Activated T-helper 1 cell treated with Interleukin-2 at 50 U/mL for 16 hours (primary cell): ENCODE measurements at regions not wholly inside any gene's neighbourhood (a gene's known extent, or its start where the extent isn't known, plus 50 kb on each side); places are given as distances from the start of the nearest gene placed in this dataset.

Source experiments
- DNase-seq: peaks from one replicate; pipeline ENCODE4 v3.0.0-alpha.2; 2020; ENCODE audit warnings: low read depth

DNA sequence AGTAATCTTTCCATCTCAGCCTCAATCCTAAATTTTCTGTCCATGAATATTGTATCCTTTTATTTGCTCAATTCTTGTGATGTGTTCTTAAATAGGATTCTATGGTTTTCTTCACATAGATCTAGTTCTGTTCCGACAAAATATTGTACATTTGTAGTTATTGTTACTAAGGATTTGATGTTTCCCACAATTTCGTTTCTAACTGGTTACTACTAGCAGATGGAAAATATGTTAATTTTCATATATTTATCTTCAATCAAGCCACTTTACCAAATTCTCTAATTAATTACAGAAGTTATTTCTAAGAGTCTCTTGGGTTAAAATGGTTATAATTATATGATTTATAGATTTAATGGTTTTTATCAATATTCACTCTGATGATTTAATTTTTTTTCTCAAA lies 60.3 kb downstream of the SEC61B start:
- no peak for DNase-seq

DNA sequence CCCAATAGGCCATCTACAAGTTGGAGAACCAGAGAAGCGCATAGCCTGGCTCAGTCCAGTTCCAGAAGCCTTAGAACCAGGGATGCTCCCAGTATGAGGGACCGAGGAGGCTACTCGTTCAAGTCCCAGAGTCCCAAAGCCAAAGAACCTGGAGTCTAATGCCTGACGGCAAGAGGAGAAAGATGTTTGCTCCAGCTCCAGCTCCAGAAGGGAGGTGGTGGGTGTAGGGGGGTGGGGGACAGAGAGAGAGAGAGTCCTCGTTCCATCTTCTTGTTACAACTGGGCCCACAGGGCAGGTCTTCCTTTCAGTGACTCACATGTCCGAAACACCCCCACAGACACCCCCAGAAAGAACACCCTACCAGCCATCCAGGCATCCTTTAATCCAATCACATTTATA lies 63.9 kb downstream of the SEC61B start:
- DNase-seq, result no peak

DNA sequence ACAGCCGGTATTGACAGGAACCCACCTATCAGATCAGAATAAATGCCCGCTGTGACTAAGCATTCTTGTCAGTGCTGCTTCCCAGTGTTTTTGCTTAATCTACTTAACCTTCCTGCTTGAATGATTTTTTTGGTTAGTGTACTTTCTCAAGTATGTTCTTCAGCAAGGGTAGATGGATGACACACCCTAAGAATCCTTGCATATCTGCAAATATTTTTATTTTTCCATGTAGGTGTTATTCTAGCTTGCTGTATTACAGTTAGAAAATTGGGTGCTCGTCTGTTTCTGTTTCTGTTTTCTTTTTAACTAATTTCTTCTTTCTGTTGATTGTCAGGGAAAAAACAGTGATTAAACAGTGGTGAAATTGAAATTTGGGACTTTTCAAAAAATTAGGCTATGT lies 64.5 kb downstream of the SEC61B start:
- DNase-seq, result no peak

DNA sequence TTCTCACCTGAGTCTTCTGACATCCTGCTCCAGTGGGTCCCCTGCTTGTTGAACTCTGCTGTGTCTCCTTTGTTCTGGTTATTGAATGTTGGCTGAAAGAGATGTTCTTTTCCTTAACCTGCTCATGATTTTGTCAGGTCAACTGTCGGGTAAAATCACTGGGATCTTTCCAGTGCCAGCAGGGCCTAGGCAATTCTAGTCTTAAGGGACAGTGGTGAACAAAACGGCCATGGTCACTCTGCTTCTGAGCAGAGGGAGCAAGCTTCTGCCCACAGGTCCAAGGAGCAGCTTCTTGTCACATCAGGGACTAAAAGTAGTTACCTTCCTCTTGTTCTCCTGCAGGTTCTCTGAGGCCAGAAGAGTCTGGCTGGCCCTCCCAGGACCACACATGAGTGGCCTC lies 65.6 kb downstream of the SEC61B start:
- DNase-seq, result no peak

DNA sequence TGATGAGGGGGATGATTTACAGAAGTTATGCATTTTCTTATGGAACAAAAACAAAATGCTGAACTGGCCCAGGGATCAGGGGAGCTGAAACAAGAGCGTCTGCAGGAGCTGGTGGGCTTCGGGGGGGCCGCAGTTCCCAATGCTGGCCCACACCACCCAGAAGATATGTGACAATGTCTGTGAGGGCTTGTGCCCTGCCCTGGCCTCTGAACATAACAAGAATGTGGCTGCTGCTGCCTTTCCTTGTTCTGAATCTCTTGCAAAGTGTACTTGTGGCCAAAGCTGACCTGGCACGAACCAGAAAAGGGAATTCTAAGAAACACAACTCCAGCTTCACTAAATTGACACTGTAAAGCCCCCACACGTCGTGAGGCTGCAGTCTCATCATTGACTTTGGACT lies 66.7 kb downstream of the SEC61B start:
- DNase-seq, result no peak

DNA sequence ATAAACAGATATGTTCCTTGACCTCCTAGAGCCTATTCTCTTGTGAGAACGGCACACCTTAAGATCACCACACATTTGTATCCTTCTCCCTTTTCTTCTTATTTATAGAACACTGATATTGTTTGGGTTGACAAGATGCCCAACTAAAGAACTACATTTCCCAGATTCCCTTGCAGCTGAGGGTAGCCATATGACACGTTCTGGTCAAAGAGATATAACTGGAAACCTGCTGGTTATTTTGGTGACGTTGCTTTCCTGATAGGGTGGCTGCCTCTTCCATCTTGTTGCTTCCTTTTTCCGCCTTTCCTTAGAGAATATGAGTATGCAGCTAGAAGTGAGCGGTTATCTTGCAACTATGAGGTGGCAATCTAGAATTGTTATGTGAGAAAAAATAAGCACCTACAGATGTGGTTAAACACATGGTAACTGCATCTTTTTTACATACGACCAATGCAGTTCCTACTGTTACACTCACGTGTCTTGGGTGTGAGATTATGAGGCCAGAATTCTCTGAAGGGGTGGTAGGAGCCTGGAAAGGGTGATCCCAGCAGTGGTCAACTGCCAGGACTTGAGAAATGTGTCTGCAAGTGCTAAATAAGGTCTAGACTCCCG lies 72.9 kb downstream of the SEC61B start:
- no peak for DNase-seq

DNA sequence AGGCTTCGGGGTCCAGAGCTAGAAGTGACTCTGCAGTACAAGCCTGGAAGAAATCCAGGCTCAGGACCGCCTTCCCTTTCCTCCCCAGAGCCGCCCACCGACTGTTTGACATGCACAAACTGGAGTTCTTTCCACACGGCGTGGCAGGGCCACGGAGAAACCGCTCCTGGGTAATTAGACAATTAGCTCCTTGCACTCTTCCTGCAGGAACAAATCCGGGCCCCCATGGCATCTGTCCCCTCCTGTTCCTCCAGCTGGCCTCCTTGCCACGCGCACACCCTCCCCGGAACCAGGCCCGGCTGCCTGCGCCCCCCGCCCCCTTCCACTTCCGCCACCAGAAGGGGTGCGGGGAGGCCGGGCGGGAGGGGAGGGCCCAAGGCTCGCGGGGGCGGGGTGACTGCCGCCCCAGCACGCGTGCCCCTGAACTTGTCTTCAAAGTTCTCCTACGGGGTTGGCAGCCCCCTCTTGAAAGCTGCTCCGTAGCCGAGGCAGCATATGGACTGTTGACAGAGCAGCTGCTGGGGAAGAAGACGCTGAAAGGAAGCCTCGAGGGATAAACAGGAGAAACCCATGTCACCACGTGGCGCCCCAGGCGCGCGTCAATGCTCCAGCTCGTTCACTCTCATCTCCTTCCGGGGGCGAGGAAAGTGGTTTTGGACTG lies 74.3 kb downstream of the SEC61B start:
- peak; percentile 15 for DNase-seq

DNA sequence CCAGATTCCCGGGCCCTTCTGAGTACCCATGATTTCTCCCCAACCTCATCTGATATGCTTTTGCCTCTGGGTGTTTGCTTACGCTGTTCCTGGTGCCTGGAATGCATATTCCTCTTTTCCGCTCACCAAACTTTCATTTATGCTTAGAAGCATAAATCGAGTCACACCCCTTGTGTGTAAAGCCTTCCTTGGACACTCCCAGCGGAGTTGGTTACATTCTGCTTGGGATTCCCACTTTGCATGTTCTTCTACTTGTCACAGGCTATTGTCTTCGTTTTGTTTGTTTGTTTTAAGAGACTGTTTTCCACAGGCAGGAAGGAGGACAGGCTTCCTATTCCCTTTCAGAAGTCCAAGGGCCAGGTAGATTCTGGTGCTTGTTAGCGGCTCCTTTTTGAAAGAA lies 76.5 kb downstream of the SEC61B start:
- no peak for DNase-seq

DNA sequence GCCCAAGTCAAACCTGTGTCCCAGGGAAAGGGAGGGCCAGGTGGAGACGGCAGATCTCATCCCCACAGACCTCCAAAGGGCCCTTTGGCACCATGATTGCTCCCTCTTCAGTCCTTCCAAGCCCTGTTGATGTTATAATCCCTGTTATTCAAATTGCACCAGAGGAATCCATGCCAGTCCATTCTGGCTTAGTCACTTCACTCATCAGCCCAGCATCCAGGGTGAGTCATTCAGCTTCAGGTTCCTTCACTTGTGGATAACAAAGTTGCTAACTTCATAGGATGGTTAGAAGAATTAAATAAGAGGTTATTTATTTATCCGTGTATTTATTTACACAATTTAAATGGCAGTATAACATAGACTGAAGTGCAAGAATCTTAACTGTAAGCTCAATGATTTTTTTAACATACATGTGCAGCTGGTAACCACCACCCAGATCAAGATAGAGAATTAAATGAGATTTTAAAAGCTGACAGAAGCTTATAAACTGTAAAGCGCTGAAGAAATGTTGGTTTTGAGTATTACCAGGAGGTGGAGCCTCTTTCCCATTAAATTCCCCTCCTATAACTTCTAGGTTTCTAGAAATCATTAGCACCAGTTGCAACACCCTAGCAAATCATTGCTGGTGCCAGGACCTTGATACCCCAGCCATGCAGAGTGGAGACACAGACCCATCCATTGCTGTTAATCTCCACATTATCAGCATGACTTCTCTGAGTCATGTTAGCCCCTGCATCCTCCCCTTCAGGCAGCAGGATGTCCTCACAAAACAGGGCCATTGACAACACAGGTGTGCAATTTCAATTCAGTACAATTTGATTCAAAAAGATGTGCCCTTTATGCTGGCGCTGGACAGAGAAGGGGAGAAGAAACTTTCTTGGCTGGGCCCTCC lies 77.4 kb downstream of the SEC61B start:
- DNase-seq, result no peak

DNA sequence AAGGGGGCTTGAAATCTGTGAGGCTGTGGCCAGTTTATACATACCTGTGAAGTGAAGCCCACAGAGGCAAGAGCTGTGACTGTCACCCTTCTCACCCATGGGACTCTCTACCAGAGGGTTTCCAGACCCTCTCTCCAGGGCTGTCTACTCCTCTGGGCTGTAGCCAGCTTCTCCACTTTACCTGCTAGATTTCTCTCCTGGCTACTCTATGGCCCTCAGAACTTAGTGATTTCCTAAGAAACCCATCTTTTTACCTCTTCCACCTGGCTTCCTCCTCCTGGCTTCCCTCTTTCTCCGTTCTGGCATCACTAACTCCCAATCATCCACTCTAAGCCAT lies 78.0 kb downstream of the SEC61B start:
- DNase-seq, result no peak

DNA sequence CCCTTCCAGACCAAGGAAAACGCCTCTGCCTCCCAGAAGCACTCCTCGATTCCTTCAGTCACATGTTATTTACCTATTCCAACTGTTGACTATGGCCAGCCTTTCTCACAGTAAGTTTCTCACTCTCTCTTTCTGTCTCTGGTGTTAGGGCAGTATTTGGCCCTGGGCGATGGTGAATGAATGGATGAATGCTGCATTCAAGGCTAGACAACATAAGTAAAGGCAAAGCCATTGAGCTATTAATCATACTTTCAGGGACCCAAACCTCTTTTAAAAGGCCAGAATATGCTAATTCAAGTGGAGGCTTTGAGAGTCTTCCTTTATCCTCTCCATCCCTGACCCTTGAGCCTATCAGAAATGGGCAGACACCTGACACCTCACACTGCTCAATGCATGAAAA lies 78.5 kb downstream of the SEC61B start:
- DNase-seq, result no peak

DNA sequence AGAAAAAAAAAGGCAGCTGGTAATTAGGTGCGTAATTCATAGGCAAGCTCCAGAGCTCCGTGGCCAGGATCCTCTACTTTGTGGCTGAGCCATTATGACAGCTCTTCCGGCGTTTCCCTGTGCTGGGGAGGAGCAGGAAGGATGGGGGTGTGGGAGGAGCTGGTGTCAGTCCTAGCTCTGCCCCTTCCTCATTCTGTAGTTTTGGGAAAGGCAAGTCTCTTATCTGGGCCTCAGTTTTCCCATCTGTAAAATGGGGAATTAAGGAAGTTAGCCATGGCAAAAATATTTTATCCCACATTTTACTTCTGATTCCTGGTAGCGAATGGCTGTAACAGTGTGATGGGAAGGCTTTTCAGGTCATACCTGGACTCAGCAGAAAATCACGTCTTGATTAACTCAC lies 81.1 kb downstream of the SEC61B start:
- DNase-seq, result no peak

DNA sequence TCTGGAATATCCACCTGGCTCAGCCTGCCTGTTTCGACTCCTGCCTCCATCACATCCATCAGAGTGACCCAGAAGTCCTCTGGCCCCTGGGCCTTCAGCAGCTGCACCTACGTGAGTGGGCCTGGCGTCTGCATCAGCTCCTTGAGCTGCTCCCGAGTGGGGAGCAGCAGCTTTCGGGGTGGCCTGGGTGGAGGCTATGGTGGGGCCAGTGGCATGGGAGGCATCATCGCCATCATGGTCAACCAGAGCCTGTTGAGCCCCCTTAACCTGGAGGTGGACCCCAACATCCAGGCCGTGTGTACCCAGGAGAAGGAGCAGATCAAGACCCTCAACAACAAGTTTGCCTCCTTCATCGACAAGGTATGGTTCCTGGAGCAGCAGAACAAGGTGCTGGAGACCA lies 83.0 kb downstream of the SEC61B start:
- DNase-seq, result no peak

DNA sequence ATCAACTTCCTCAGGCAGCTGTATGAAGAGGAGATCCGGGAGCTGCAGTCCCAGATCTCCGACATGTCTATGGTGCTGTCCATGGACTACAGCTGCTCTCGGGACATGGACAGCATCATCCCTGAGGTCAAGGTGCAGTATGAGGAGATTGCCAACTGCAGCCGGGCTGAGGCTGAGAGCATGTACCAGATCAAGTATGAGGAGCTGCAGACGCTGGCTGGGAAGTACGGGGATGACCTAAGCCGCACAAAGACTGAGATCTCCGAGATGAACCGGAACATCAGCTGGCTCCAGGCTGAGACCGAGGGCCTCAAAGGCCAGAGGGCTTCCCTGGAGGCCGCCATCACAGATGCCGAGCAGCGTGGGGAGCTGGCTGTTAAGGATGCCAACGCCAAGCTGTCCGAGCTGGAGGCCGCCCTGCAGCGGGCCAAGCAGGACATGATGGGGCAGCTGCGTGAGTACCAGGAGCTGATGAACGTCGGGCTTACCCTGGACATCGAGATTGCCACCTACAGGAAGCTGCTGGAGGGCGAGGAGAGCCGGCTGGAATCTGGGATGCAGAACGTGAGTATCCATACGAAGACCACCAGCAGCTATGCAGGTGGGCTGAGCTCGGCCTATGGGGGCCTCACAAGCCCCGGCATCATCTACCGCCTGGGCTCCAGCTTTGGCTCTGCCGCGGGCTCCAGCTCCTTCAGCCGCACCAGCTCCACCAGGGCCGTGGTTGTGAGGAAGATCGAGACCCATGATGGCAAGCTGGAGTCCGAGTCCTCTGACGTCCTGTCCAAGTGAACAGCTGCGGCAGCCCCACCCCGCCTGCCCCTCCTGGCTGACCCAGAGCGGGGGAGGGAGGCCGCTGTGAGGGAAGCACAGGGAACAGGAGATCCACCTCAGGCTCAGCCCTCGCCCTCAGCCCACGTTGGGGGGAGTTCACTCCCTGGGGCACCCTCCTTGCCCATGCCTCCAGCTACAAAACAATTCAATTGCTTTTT lies 84.0 kb downstream of the SEC61B start:
- DNase-seq, result no peak

DNA sequence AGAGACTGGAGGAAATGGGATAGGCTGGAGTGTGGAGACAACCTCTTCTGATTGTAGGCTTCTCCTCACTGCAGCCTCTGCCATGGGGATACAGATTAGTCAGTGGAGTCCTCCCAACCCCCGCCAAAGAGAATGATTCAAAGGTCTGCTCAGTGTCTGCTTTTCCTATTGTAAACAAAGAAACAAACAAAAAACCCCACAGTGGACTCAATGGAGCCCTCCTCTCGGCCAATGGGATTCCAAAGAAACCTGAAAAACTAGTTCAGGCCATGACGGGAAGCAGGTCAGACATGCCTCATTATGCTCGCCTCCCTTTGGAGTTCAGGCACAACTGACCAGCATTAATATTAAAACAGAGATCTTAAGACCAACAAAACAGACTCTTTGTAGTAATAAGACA lies 85.8 kb downstream of the SEC61B start:
- no peak for DNase-seq

DNA sequence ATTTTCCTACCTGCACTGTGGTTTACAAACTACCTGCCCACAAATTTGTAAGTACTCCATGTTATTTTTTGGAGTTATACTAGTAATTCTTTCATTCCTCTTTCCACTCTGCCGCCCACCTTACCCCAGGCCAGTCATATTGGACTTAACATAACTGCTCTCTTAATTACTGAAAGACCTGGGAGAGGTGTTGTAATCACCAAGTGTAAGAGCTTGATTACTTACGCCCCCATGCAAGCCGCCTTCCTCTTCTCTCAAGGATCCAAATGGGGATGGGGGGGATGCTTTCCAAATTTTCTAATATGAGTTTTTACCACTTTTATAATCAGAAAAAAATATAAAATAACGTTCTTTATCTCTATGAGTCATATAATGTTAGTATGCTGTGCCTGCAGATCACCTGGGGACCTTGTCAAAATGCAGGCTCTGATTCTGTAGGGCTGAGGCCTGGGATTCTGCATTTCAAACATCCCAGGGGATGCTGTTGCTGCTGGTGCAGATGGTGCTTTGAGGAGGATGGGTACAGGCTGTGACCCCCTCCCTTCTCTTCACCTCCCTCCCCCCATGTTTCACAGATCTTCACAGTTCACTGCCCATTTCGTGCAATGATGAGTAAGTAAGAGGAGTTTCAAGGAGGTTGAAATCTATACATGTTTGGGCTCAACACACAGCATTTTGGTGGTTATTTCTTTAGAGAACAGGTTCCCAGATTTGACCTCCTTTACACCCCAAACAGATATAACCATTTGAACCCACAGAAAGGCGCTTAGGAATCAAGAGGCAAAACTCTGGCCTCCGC lies 87.3 kb downstream of the SEC61B start:
- DNase-seq, result no peak

DNA sequence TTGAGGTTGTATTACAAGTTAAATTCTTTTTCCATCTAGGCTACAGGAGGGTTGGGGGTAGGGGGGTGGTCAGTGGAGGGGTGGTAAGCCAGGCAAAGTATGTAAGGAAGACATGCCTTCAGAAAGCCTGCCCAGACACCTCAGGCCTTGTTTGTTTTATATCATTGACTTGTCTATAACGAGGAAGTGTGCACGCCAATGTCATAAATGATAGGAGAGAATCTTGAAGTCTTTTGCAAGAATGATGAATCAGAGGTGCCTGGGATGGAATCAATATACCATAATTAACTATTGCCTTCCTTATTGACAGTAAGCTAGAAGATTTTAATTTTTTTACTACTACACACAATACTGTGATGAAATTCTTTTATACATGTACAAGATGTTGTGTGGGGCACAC lies 90.7 kb downstream of the SEC61B start:
- DNase-seq, result no peak

DNA sequence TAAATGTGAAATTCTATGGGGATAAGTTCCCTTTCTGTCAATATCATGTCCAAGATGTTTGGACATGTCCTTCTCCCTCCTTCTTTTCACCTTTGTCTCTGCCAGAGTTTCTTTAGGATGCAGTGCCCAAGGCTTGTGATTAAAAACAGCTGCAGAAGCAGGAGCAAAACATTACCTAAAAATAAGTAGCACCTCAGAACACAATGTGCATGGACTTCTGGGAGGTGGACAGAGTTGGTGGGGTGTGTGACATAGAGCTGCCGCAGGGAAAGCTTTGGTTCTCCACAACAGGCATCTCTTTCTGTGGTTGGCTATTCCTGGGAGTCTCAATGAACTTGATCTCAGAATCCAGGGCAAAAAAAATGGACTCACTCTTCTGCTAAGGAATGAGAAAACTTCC lies 97.0 kb downstream of the SEC61B start:
- no peak for DNase-seq

DNA sequence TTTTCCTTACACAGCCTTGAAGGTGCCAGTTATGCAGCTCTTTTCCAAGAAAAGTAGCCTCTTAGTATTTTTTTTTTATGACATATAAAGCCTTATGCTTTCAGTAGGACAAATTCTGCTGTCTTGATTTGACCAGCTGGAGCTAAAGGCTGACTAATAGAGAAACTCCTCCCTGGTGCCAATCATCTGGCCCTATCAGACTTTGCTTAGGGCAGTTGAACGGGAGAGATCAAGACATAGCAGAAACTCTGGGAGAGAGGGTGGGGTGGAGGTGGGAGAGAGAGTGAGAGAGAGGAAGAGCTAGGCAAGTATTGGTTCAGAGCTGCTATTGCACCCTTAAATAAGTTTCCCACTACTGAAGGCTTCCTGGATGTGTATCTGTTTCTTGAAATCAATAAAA lies 100.2 kb downstream of the SEC61B start:
- no peak for DNase-seq

DNA sequence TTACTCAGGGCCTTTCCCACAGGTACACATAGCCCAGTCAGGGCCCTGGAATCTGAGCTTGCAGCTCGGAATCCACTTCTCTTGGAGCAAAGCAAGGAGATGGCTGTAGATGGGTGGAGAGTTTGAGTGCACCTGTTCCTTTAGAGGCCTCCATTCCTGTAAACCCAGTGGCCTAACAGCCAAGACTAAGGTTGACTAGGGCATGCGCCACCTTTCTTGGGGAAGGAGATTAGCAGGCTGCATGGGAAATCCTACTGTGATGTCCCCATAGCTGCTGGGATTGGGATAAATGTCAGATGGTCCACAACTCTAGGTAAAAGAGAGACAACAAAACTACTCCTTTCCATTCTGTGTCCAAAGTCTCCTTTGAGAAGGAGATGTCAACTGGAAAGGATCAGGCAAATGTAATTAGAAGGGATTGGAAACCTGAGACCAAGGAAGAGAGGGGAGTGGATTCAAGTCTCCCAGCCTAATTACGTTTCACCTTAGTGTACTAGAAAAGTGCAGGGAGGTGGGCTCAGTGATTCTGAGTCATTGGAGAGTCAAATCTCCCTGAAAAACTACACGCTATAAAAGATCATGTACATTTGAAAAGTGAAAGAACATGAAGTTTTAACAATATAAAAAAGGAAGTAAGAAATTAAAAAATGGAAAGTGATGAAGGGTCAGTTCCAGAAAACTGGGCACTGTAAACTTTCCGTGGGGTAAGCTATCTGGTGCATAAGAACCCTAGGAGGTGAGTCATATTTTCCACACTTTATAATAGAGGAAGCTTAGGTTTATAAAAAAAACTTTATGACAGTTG lies 104.2 kb downstream of the SEC61B start:
- no peak for DNase-seq

DNA sequence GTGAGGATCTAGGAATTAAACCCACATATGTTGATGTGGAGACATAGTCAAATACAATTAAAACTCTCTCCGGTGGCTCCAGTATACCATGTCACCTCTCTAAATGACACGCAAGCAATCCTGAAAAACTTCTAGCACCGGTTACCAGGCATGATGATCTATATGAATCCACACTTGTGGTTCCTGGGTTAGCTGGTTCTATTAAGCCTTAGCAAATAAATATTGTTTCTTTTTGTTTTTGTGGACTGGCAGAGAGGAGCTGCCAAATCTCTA lies 104.8 kb downstream of the SEC61B start:
- no peak for DNase-seq
